H9 (cell line): ENCODE measurements at regions not wholly inside any gene's neighbourhood (a gene's known extent, or its start where the extent isn't known, plus 50 kb on each side); places are given as distances from the start of the nearest gene placed in this dataset.

Source experiments
- DNase-seq: peaks from one replicate; pipeline ENCODE4 v3.0.0-alpha.2; 2017
- H2AFZ ChIP-seq: one replicate; pipeline ENCODE4 v1.6.1; 2013; ENCODE audit warnings: mild to moderate bottlenecking, low read length, control low read depth, moderate library complexity
- H2AK5ac ChIP-seq: 2 replicates; pipeline ENCODE4 v1.6.1; 2013; ENCODE audit warnings: low read length, control low read depth, mixed read lengths; ENCODE audit not compliant: insufficient read length
- H2BK120ac ChIP-seq: one replicate; pipeline ENCODE4 v1.6.1; 2013; ENCODE audit warnings: low read depth, mild to moderate bottlenecking, low read length, control low read depth, inconsistent platforms; ENCODE audit not compliant: poor library complexity, severe bottlenecking
- H2BK12ac ChIP-seq: 2 replicates; pipeline ENCODE4 v1.6.1; 2013; ENCODE audit warnings: low read length, control low read depth, mixed read lengths, low read depth; ENCODE audit not compliant: insufficient read length
- H2BK15ac ChIP-seq: 2 replicates; pipeline ENCODE4 v1.6.1; 2013; ENCODE audit warnings: low read depth, low read length, control low read depth
- H2BK20ac ChIP-seq: one replicate; pipeline ENCODE4 v1.6.1; 2013; ENCODE audit warnings: low read depth, mild to moderate bottlenecking, low read length, control low read depth, inconsistent platforms; ENCODE audit not compliant: poor library complexity, severe bottlenecking
- H2BK5ac ChIP-seq: 2 replicates; pipeline ENCODE4 v1.6.1; 2013; ENCODE audit warnings: low read length, control low read depth, mixed read lengths; ENCODE audit not compliant: insufficient read length
- H3K14ac ChIP-seq: 2 replicates; pipeline ENCODE4 v1.6.1; 2013; ENCODE audit warnings: low read length, control low read depth; ENCODE audit not compliant: insufficient read depth
- H3K18ac ChIP-seq: 2 replicates; pipeline ENCODE4 v1.6.1; 2013; ENCODE audit warnings: low read depth, mild to moderate bottlenecking, mixed read lengths, low read length, control low read depth; ENCODE audit not compliant: insufficient read length
- H3K23ac ChIP-seq: 2 replicates; pipeline ENCODE4 v1.6.1; 2013; ENCODE audit warnings: low read length, control low read depth, mixed read lengths, low read depth; ENCODE audit not compliant: insufficient read length
- H3K23me2 ChIP-seq: 2 replicates; pipeline ENCODE4 v1.6.1; 2013; ENCODE audit warnings: low read depth, mild to moderate bottlenecking, mixed read lengths, low read length, control low read depth; ENCODE audit not compliant: insufficient read length, poor library complexity, severe bottlenecking
- H3K27ac ChIP-seq: 2 replicates; pipeline ENCODE4 v1.5.1; 2013; ENCODE audit warnings: low read length, control low read depth, mixed read lengths, low read depth; ENCODE audit not compliant: insufficient read length
- H3K27me3 ChIP-seq: 2 replicates; pipeline ENCODE4 v1.6.1; 2013; ENCODE audit warnings: low read length, control low read depth, inconsistent platforms; ENCODE audit not compliant: insufficient read depth
- H3K4ac ChIP-seq: 2 replicates; pipeline ENCODE4 v1.6.1; 2013; ENCODE audit warnings: low read depth, mild to moderate bottlenecking, control low read depth, inconsistent platforms, low read length, moderate library complexity
- H3K4me1 ChIP-seq: 2 replicates; pipeline ENCODE4 v1.6.1; 2013; ENCODE audit warnings: low read length, control low read depth, inconsistent platforms; ENCODE audit not compliant: insufficient read depth
- H3K4me2 ChIP-seq: 2 replicates; pipeline ENCODE4 v1.6.1; 2013; ENCODE audit warnings: low read length, control low read depth, mixed read lengths; ENCODE audit not compliant: insufficient read length, insufficient read depth
- H3K56ac ChIP-seq: 2 replicates; pipeline ENCODE4 v1.6.1; 2013; ENCODE audit warnings: low read depth, mild to moderate bottlenecking, mixed read lengths, low read length, control low read depth; ENCODE audit not compliant: insufficient read length
- H3K79me1 ChIP-seq: 2 replicates; pipeline ENCODE4 v1.6.1; 2013; ENCODE audit warnings: low read depth, mild to moderate bottlenecking, moderate library complexity, low read length, control low read depth, inconsistent platforms; ENCODE audit not compliant: insufficient read depth, poor library complexity, severe bottlenecking
- H3K79me2 ChIP-seq: 2 replicates; pipeline ENCODE4 v1.6.1; 2013; ENCODE audit warnings: low read length, control low read depth, inconsistent platforms; ENCODE audit not compliant: insufficient read depth
- H3K9ac ChIP-seq: 2 replicates; pipeline ENCODE4 v1.6.1; 2013; ENCODE audit warnings: low read length, control low read depth, mixed read lengths; ENCODE audit not compliant: insufficient read length; ENCODE audit errors: extremely low read depth
- H3K9me3 ChIP-seq: one replicate; pipeline ENCODE4 v1.6.1; 2013; ENCODE audit warnings: low read depth, low read length, inconsistent platforms; ENCODE audit not compliant: control insufficient read depth
- H3T11ph ChIP-seq: one replicate; pipeline ENCODE4 v1.6.1; 2013; ENCODE audit warnings: mild to moderate bottlenecking, low read length, control low read depth, inconsistent platforms
- H4K20me1 ChIP-seq: one replicate; pipeline ENCODE4 v1.6.1; 2013; ENCODE audit not compliant: control insufficient read depth, insufficient read length, insufficient read depth
- H4K5ac ChIP-seq: 2 replicates; pipeline ENCODE4 v1.6.1; 2013; ENCODE audit warnings: low read depth, mild to moderate bottlenecking, mixed read lengths, low read length, control low read depth; ENCODE audit not compliant: insufficient read length
- H4K8ac ChIP-seq: replicated peaks from 2 replicates; pipeline ENCODE4 v1.6.1; 2013; ENCODE audit warnings: low read length, control low read depth, mixed read lengths, low read depth; ENCODE audit not compliant: insufficient read length
- H4K91ac ChIP-seq: 2 replicates; pipeline ENCODE4 v1.6.1; 2013; ENCODE audit warnings: low read depth, mild to moderate bottlenecking, moderate library complexity, mixed read lengths, low read length, control low read depth; ENCODE audit not compliant: insufficient read length
- H3K27ac Mint-ChIP-seq, 3 experiments: 2 replicates in 2 of 3; 3 replicates in 1 of 3; pipeline ENCODE4 v1.8.0; 2020 to 2021; ENCODE audit warnings: mixed read lengths in 3 of 3, mild to moderate bottlenecking in 1 of 3, moderate library complexity in 1 of 3
- H3K27me3 Mint-ChIP-seq: 2 replicates; pipeline ENCODE4 v1.8.0; 2021; ENCODE audit warnings: low read depth, mild to moderate bottlenecking, moderate library complexity, mixed read lengths
- H3K36me3 Mint-ChIP-seq, 3 experiments: 2 replicates in 2 of 3; 3 replicates in 1 of 3; pipeline ENCODE4 v1.8.0; 2020 to 2021; ENCODE audit warnings: low read depth in 3 of 3, mixed read lengths in 3 of 3; ENCODE audit not compliant: insufficient read depth in 1 of 3
- H3K4me1 Mint-ChIP-seq, 2 experiments: 2 replicates each; pipeline ENCODE4 v1.8.0; 2020; ENCODE audit warnings: mixed read lengths in 2 of 2
- H3K4me3 Mint-ChIP-seq, 2 experiments: 2 replicates in 1 of 2; 3 replicates in 1 of 2; pipeline ENCODE4 v1.8.0; 2020 to 2021; ENCODE audit warnings: mild to moderate bottlenecking in 2 of 2, mixed read lengths in 2 of 2, moderate library complexity in 1 of 2
- H3K9me3 Mint-ChIP-seq, 2 experiments: 2 replicates in 1 of 2; 3 replicates in 1 of 2; pipeline ENCODE4 v1.8.0; 2020; ENCODE audit warnings: mild to moderate bottlenecking in 2 of 2, mixed read lengths in 2 of 2, moderate library complexity in 1 of 2
- CTCF ChIP-seq: fragments of 200-600 bp; sonication (generic); conservative IDR thresholded peaks from 3 replicates; pipeline ENCODE4 v1.8.0; 2021; ENCODE audit warnings: antibody characterized with exemption, mild to moderate bottlenecking
- WGBS: extraction: QIAGEN DNeasy Blood & Tissue Kit; methylation state at CpG from one replicate; pipeline ENCODE4 v1.1.7; 2013; ENCODE audit warnings: missing lambda C conversion rate, low lambda C conversion rate, mixed read lengths; ENCODE audit not compliant: insufficient read length; ENCODE audit errors: extremely low coverage; 5-methylcytosine and 5-hydroxymethylcytosine counted together

- H2AFZ ChIP-seq = no peak overlapping the region
- no peaks in the 10 kb centered on the region for H3K9me3 ChIP-seq
- no peak overlapping the region for H2BK120ac ChIP-seq
- no peak overlapping the region for H3K27ac ChIP-seq
- H2BK15ac ChIP-seq = no peak overlapping the region
- TF ChIP-seq CTCF = no peak
- DNase-seq = no peak
- no peak overlapping the region for H4K91ac ChIP-seq
- H3K9ac ChIP-seq = no peak overlapping the region
- no peaks in the 10 kb centered on the region; a peak in 1 of 5 replicates for H3K9me3 Mint-ChIP-seq
- no peak overlapping the region for H3K14ac ChIP-seq
- H2AK5ac ChIP-seq = no peak overlapping the region
- no peaks in the 10 kb centered on the region for H3K79me1 ChIP-seq
- H2BK12ac ChIP-seq = no peak overlapping the region
- peaks cover 8% of the 10 kb centered on the region in 2 experiments for H3K4me1 Mint-ChIP-seq
- H3K4me1 ChIP-seq = no peaks in the 10 kb centered on the region
- no peak overlapping the region for H4K8ac ChIP-seq
- no peaks in the 10 kb centered on the region for H3K23me2 ChIP-seq
- no peak overlapping the region for H3K4me2 ChIP-seq
- H3K4ac ChIP-seq = no peak overlapping the region
- H3K56ac ChIP-seq = no peak overlapping the region
- H3T11ph ChIP-seq = no peak overlapping the region
- no peak overlapping the region for H3K23ac ChIP-seq
- no peaks in the 10 kb centered on the region for H3K27me3 ChIP-seq
- H4K5ac ChIP-seq = no peak overlapping the region
- no peak overlapping the region for H3K27ac Mint-ChIP-seq
- no peaks in the 10 kb centered on the region for H4K20me1 ChIP-seq
- H3K18ac ChIP-seq = no peak overlapping the region
- WGBS = no CpG with 5 or more reads among the region's 1 CpG
- no peaks in the 10 kb centered on the region for H3K36me3 Mint-ChIP-seq
- no peak overlapping the region for H2BK20ac ChIP-seq
- no peak overlapping the region for H2BK5ac ChIP-seq
- H3K79me2 ChIP-seq = no peaks in the 10 kb centered on the region
- H3K4me3 Mint-ChIP-seq = no peak overlapping the region
- H3K27me3 Mint-ChIP-seq = no peaks in the 10 kb centered on the region
These were observed 452.9 kb upstream of the CXADR start for GRCh38 chr21:17059936-17060335.
